Calu3 (cell line): ENCODE measurements at regions not wholly inside any gene's neighbourhood (a gene's known extent, or its start where the extent isn't known, plus 50 kb on each side); places are given as distances from the start of the nearest gene placed in this dataset.

Experiments used
- BruUV-seq: library from RNA; stranded (reverse); fragments of 400-500 nt; replicated peaks from 2 replicates; lab custom pipeline; 2021; lab: Mats Ljungman, UMichigan
- CTCF ChIA-PET: fragments of 300-600 bp; sonication (Branson Sonifier 250); formaldehyde crosslinking; loops from one replicate; lab custom pipeline; 2022; ENCODE audit warnings: antibody characterized with exemption; lab: Charles Lee
- DNase-seq: peaks from one replicate; pipeline ENCODE4 v3.0.0; 2022
- H3K27ac Mint-ChIP-seq: one replicate; pipeline ENCODE4 v1.8.0; 2022; ENCODE audit warnings: mixed read lengths; ENCODE audit not compliant: unreplicated experiment
- H3K27me3 Mint-ChIP-seq: one replicate; pipeline ENCODE4 v1.8.0; 2022; ENCODE audit warnings: mixed read lengths; ENCODE audit not compliant: unreplicated experiment
- H3K36me3 Mint-ChIP-seq: one replicate; pipeline ENCODE4 v1.8.0; 2022; ENCODE audit warnings: mild to moderate bottlenecking, moderate library complexity, mixed read lengths; ENCODE audit not compliant: insufficient read depth, unreplicated experiment
- H3K4me1 Mint-ChIP-seq: one replicate; pipeline ENCODE4 v1.8.0; 2022; ENCODE audit warnings: mild to moderate bottlenecking, low read depth, mixed read lengths; ENCODE audit not compliant: unreplicated experiment
- H3K4me3 Mint-ChIP-seq: one replicate; pipeline ENCODE4 v1.8.0; 2022; ENCODE audit warnings: mild to moderate bottlenecking, low read depth, moderate library complexity, mixed read lengths; ENCODE audit not compliant: unreplicated experiment
- H3K9me3 Mint-ChIP-seq: one replicate; pipeline ENCODE4 v1.8.0; 2022; ENCODE audit warnings: low read depth, mixed read lengths; ENCODE audit not compliant: unreplicated experiment
- CTCF ChIP-seq: fragments of 200-600 bp; IDR thresholded peaks from one replicate; pipeline ENCODE4 v1.8.0; 2022; ENCODE audit warnings: antibody characterized with exemption; ENCODE audit not compliant: unreplicated experiment
- intact Hi-C: fragments of 100-400 bp; cut with micrococcal nuclease; formaldehyde crosslinking; loops from one replicate; pipeline ENCODE4 v1.10.0; 2022; ENCODE audit not compliant: unreplicated experiment

GRCh38 chr9:17862629-17863028 lies 283.8 kb downstream of the SH3GL2 start:
- TF ChIP-seq CTCF, result no peak
- Mint-ChIP-seq H3K36me3 (no peaks in the 10 kb centered on the region), H3K4me1 (no peaks in the 10 kb centered on the region), H3K27ac (no peak overlapping the region), H3K27me3 (no peaks in the 10 kb centered on the region), H3K9me3 (no peaks in the 10 kb centered on the region), H3K4me3 (no peak overlapping the region)
- CTCF ChIA-PET, result no interaction called here
- BruUV-seq, result no TSS peak
- intact Hi-C loops, result no loop called here
- no peak for DNase-seq

- CTCF ChIA-PET, result no interaction called here
- Mint-ChIP-seq H3K27ac (no peak overlapping the region), H3K27me3 (no peaks in the 10 kb centered on the region), H3K4me3 (no peak overlapping the region), H3K36me3 (no peaks in the 10 kb centered on the region), H3K4me1 (no peaks in the 10 kb centered on the region), H3K9me3 (no peaks in the 10 kb centered on the region)
- no peak for TF ChIP-seq CTCF
- no TSS peak for BruUV-seq
- no peak for DNase-seq
- intact Hi-C loops, result no loop called here
These were observed 284.5 kb downstream of the SH3GL2 start for GRCh38 chr9:17863213-17863883.

GRCh38 chr9:17863924-17864323 lies 285.1 kb downstream of the SH3GL2 start:
- CTCF ChIA-PET, result no interaction called here
- Mint-ChIP-seq H3K36me3 (no peaks in the 10 kb centered on the region), H3K27ac (no peak overlapping the region), H3K9me3 (no peaks in the 10 kb centered on the region), H3K27me3 (no peaks in the 10 kb centered on the region), H3K4me1 (no peaks in the 10 kb centered on the region), H3K4me3 (no peak overlapping the region)
- no peak for DNase-seq
- no peak for TF ChIP-seq CTCF
- intact Hi-C loops, result no loop called here
- no TSS peak for BruUV-seq

- Mint-ChIP-seq H3K36me3 (no peaks in the 10 kb centered on the region), H3K4me1 (no peaks in the 10 kb centered on the region), H3K27ac (no peak overlapping the region), H3K9me3 (no peaks in the 10 kb centered on the region), H3K27me3 (no peaks in the 10 kb centered on the region), H3K4me3 (no peak overlapping the region)
- intact Hi-C loops, result no loop called here
- BruUV-seq, result no TSS peak
- no peak for DNase-seq
- TF ChIP-seq CTCF, result no peak
- CTCF ChIA-PET, result no interaction called here
These were observed 286.1 kb downstream of the SH3GL2 start for GRCh38 chr9:17864951-17865350.
